NOMO-1 (cell line): ENCODE measurements at regions not wholly inside any gene's neighbourhood (a gene's known extent, or its start where the extent isn't known, plus 50 kb on each side); places are given as distances from the start of the nearest gene placed in this dataset.

Source experiments
- DNase-seq, 2 experiments: peaks; one replicate each; lab custom pipeline; 2025; ENCODE audit not compliant: unreplicated experiment in 2 of 2; lab: John Stamatoyannopoulos, UW

DNA sequence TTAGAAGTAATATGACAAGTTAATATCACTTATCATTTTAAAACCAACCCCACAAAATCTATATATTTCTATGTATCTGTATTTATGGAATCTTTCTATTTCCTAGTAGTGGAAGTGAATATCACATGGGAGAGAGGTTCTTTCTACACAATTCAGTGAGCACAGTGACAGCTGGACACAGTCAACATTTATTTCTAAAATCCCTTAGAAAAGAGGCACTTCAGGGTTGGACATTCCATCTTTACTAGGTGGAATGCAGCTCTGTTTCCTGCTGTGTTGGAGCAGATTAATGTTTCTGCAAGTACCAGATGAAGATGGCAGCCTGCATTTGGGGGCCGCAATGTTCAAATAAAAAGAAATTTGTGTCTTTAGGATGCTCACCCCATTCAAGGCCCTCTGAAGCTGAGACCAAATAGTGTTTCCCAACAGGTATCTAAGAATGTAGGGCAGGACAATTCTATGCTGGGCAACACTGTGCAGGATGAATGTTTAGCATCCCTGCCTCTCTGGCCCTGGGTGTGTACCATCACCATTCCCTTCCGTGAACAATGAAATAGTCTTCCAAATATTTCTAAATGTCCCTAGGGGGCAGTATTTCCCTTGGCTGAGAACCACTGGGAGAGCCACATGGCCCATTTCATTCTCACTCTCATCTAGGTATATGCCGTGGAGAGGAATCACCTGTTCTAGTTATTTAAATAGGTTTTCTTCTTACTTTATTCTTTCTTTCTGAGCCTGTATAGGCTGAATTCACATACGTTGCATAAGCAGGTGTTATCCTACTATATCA, 394.8 kb downstream of the PRDM2 start:
- DNase-seq: no peak

DNA sequence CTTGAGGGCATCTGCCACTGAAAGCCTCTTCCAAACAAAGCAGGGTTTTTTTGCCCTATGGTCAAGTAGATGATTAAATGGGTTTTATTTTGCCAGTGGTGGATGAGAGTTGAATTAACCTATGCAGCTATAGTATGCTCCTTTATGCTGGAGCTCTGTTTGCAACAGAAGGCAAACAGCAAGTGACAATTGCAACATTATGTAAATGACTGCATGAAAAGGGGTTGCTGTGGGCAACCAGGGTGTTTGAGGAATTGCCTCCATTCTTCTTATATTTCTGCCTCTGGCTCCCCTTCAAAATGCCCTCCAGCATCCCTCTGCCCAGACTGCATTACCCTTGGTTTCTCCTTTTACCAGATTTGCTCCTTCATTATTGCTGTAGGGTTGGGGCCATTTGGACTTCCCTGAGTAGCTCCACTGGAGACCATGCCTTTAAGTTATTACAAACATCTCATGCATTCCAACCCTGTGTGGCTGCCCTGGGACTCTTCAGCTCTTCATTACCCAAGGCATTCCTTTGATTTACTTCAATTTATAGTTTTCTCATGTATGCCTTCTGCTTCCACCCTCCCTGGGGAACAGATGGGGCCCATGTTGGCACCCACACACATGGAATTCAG, 398.4 kb downstream of the PRDM2 start:
- DNase-seq: no peak

DNA sequence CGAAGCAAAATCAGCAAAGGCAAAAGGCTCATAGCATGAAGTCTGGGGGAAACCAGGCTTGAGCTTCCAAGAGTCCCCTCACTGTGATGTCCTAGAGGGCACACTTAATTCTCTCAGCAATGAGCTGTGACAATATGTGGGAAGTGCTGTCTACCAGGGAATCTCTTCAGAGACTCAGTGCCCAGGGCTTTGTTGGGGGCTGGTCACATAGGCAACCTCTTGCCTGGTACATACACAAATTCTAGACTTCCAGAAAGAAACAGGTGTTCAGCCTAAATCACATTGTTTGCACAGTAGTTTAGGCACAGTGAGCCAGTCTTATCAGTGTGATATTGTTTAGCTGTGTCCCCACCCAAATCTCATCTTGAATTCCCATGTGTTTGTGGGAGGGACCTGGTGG, 400.5 kb downstream of the PRDM2 start:
- DNase-seq: no peak

DNA sequence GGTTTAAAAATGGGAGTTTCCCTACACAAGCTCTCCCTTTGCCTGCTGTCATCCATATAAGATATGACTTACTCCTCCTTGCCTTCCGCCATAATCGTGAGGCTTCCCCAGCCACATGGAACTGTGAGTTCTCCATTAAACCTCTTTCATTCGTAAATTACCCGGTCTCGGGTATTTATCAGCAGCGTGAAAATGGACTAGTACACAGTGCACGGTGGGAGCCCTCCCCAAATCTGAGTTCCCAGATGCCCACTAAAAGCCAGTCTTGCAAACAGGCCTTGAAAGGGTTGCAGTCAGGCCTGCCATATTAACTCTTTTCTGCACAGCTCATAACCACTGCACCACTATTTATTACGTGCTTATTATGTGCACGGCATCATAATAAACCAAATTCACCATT, 400.9 kb downstream of the PRDM2 start:
- DNase-seq: no peak

- DNase-seq: no peak
Observed at GRCh38 chr1:14102180-14102579, 402.2 kb downstream of the PRDM2 start.

DNA sequence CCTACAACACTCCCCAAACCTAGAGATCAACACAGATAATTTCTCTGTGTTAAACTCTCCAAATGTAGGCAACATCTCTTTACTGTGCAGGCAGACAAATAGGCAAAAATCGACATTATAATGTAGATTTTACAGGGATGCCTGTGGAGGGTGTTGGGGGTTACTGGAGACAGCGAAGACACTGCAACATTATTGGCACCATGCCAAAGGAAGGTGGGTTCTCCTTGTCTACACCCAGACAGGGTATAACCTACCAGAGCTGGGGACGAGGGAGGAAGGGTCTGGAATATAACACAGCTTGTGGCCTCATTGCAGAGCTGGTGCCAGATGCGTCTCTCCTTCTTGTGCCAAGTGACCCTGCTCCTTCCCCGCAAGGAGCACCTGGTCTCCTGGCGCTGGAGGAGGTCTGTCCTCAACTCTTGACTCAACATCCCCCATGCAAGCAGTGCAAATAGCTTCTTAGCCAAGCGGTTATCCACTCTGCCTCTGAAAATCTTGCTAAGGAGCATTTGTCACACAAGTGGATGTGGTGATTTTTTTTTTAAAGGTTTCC, 404.0 kb downstream of the PRDM2 start:
- DNase-seq: no peak

- no peak for DNase-seq
Observed at GRCh38 chr1:14106126-14106525, 406.1 kb downstream of the PRDM2 start.

DNA sequence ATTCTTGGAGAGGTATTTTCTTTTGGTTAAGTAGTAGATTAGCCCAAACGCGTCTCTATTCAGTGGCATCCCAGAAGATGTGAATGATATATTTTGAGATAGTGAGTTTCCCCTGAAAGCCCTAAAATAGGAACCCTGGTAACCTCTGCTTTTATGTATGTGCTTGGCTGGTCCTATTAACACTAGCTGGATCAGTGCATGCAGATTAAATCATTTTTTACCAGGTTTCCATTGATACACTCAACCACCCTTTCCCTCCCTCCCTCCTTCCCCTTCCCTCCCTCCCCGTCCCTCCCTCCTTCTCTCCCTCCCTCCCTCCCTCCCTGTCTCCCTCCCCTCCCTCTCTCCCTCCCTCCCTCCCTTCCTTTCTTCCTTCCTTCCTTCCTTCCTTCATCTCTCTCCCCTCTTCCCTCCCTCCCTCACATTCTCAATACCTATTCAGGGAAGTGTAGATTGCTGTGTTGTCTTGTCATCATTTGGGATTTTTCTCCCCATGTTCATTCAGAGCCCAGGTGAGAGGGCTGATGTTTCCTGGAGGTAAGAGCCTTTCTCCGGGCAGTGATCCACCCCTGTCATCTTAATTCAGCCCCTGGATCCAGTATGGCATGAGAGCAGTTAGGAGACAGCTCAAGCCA, 406.8 kb downstream of the PRDM2 start:
- no peak for DNase-seq

GRCh38 chr1:14108356-14109275, 408.6 kb downstream of the PRDM2 start:
- no peak for DNase-seq

DNA sequence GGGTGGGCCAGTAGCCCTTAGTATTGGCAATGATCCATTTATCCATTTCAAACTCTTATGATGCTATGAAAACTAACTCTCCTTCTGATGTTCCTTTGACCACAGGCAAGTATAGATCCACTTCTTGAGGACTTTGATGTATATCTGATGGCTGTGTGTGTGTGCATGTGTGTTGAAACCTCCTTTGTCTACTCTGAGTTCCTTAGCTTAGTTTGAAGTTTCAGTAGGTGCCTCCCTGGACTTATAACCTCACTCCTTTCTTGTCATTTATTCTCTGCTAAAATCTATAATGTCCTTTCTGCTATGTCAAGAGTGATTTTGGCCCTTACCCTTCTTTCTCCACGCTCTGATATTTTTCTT, 409.3 kb downstream of the PRDM2 start:
- no peak for DNase-seq

GRCh38 chr1:14110040-14110439, 410.1 kb downstream of the PRDM2 start:
- DNase-seq: no peak

GRCh38 chr1:14111121-14111520, 411.1 kb downstream of the PRDM2 start:
- no peak for DNase-seq

GRCh38 chr1:14112613-14113012, 412.6 kb downstream of the PRDM2 start:
- no peak for DNase-seq

- DNase-seq: no peak
Observed at GRCh38 chr1:14113271-14113670, 413.3 kb downstream of the PRDM2 start.

DNA sequence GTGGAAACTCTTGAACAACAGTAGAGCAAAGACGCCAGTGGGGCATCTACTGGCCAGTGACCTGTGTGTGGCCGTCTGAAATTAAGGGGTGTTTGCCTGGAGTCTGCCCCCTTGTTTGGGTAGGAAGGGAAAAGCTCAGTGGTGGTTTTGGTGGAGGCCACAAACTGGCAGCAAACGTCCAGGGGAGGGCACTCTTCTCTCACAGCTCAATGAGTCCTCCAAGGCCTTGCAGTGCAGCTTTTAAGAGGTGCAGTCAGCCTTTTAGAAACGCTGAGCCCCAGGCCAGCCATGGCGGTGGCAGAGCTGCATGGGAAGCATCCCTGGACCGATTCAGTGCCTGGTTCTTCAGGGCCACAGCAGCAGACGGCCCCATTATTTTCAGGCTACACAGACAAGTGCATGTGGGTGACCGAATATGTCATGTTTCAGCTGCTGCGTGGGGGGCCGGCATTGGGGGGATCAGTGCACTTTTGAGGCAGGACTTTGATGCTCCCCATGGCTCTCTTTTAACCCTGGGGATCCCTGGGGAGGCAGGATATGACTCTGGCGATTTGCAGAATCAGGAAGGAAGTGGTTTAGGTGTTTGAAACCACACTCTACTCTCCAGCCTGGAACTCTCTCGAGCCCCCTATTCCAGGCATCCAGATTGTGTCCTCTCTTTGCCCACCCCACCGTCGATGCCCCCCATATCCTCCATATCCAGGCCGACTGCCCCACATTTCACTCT, 414.0 kb downstream of the PRDM2 start:
- DNase-seq: no peak

- no peak for DNase-seq
Observed at GRCh38 chr1:14115976-14116375, 416.0 kb downstream of the PRDM2 start.

DNA sequence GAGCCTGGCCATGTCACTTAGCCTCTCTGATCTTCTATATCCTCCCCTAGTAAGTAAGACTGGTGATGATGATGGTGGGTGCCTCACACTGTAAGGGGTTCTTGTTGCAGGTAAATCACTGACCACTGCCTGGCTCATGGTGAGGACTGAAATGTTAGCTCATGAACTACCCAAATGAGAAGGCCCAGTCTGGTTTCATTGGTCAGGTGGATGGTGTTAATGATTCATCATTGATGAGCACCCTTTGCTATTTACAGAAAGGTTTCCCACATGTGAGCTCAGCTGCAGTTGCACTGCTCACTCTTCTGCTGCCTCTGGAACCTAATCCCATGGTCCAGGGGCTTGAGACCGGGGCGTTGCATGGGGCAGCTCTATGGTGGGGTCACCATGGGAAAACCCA, 417.7 kb downstream of the PRDM2 start:
- DNase-seq: no peak

DNA sequence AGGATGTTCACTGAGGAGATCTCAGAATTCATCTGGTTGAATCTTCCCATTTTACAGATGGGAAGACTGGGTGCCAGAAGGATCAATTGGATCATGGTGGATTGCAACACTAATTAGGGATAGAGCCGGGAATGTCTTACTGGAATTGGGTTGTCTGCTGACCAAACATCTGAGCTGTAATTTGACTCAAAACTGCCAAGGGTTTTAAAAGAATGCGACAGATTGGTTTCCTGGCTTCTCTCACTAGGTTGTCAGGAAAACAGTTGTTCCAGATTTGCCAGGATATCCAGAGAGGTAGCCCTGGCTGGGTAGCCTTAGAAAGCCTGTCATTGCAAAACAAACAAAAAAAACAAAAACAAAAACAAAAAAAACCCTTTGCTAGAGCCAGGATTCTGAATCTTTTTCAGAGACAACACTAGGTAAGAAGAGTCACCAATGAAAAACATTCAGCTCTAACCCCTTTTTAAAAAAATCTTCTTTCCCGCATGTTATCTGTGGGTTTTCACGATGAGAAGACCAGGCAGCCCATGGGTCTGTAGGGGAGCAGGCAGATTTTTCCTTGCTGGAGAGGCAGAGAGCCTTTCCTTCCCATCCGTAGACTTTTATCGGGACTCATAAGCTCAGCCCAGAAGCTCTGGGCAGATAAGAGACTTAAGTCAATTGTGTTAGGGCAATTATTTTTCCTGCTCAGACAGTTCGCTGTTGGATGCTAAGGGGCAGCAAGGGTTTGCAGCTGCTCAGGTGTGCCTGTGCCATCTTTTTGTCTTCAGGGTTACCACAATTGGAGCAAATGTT, 418.9 kb downstream of the PRDM2 start:
- no peak for DNase-seq

DNA sequence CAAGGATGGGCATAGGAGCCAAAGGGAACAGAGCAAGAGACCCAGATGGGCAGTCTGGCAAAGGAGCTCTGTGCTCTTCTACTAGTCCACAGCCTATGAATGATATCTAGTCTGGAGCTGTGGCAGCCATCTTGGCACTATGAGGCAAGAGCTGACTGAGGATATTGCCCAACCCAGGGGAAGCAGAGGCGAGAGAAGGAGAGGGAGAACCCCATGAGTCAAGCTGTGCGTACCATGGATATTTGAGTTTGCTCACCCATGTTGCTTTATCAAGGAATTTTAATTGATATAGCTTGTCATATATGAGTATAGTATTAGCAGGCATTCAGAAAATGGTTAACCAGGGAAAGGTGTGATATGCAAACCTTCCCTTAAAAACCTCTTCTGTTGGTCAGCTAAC, 420.9 kb downstream of the PRDM2 start:
- DNase-seq: no peak
